ENCODE measurements at regions not wholly inside any gene's neighbourhood (a gene's known extent, or its start where the extent isn't known, plus 50 kb on each side); places are given as distances from the start of the nearest gene placed in this dataset.

DNA sequence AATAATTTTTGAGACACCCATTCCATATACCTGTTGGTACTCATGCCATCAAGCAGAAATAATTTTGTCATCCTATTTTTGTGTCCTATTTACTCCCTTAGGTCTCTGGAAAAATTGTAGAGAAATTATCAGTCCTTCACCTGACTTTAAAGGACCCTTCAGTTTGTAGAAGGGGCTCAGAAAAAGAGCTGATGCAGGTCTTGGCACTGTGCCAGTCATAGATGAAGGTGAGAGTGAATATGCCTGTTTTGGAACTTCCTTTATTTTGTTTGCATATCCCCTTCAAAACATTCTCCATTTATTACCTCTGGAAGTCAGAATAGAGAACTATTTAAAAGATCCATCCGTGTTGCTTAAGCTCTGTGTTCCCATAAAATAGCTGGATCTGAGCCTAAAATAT, 321.0 kb upstream of the TPK1 start:
- TF ChIP-seq POLR2A (IDR thresholded peaks at IDR 0.05) (no peak), CTCF (IDR thresholded peaks at IDR 0.05) (no peak)
